ENCODE measurements at regions not wholly inside any gene's neighbourhood (a gene's known extent, or its start where the extent isn't known, plus 50 kb on each side); places are given as distances from the start of the nearest gene placed in this dataset.
A peak's percentile ranks its signal among the peaks of the same experiment; 100 is the strongest.

- Histone ChIP-seq H3K4me1 (ENCODE audit: insufficient read depth) (peaks cover 30% of the 10 kb centered on the region), H3F3A (replicated peaks; ENCODE audit: low read depth) (no peaks in the 10 kb centered on the region), H3K27me3 (ENCODE audit: insufficient read depth) (no peaks in the 10 kb centered on the region), H3K9me2 (ENCODE audit: insufficient read depth) (peaks cover 15% of the 10 kb centered on the region), H4K20me1 (replicated peaks; ENCODE audit: insufficient read depth) (no peaks in the 10 kb centered on the region), H3K36me3 (ENCODE audit: insufficient read depth) (no peaks in the 10 kb centered on the region), H2AFZ (no peak overlapping the region; the same call in 1 of the 2 replicates), H3K27ac (ENCODE audit: low read depth) (peak overlapping the region; percentile 84), H3K4me2 (peak overlapping the region; percentile 31), H3K4me3 (peak overlapping the region; percentile 34; the same call in 1 of the 2 replicates), H3K79me2 (replicated peaks; ENCODE audit: insufficient read depth) (no peaks in the 10 kb centered on the region)
- ATAC-seq (peak; percentile 40), DNase-seq (ENCODE audit: low spot score) (peak; percentile 54)
- H3K27me3 Mint-ChIP-seq (ENCODE audit: insufficient read depth, low read depth, poor library complexity) = peaks cover 8% of the 10 kb centered on the region
- H3K36me3 Mint-ChIP-seq (ENCODE audit: low read depth) = no peaks in the 10 kb centered on the region
- no peak overlapping the region for H3K4me3 Mint-ChIP-seq
- H3K4me1 Mint-ChIP-seq = peaks cover 40% of the 10 kb centered on the region
- TF ChIP-seq CTCF (conservative IDR thresholded peaks at IDR 0.05; ENCODE audit: low read depth in 2 of 2) = no peak
- no peak for TF ChIP-seq CREB1 (CRISPR knock-in tag; IDR thresholded peaks at IDR 0.05; ENCODE audit: low read depth)
- TF ChIP-seq JUNB (IDR thresholded peaks at IDR 0.05; ENCODE audit: unreplicated experiment) = no peak
- TF ChIP-seq EZH2phosphoT487 (IDR thresholded peaks at IDR 0.05; ENCODE audit: unreplicated experiment) = no peak
- no peak for TF ChIP-seq REST (IDR thresholded peaks at IDR 0.05; ENCODE audit: unreplicated experiment)
- no peak for TF ChIP-seq EZH2 (IDR thresholded peaks at IDR 0.05; ENCODE audit: low read depth, unreplicated experiment)
- no peak for TF ChIP-seq ZNF114 (CRISPR knock-in tag; IDR thresholded peaks at IDR 0.05)
- no peak for TF ChIP-seq STAT1 (IDR thresholded peaks at IDR 0.05; ENCODE audit: unreplicated experiment)
- H3K27ac Mint-ChIP-seq = no peak overlapping the region; the same call in 1 of the 2 replicates
- H3K9me3 Mint-ChIP-seq = no peaks in the 10 kb centered on the region
Observed at GRCh38 chr16:73483934-73484711, 436.2 kb upstream of the ZFHX3 start.
